Activated CD8-positive, alpha-beta memory T cell treated with anti-CD3 and anti-CD28 coated beads for 24 hours (primary cell): ENCODE measurements at regions not wholly inside any gene's neighbourhood (a gene's known extent, or its start where the extent isn't known, plus 50 kb on each side); places are given as distances from the start of the nearest gene placed in this dataset.

Source experiments
- DNase-seq: peaks from one replicate; pipeline ENCODE4 v3.0.0-alpha.2; 2020

DNA sequence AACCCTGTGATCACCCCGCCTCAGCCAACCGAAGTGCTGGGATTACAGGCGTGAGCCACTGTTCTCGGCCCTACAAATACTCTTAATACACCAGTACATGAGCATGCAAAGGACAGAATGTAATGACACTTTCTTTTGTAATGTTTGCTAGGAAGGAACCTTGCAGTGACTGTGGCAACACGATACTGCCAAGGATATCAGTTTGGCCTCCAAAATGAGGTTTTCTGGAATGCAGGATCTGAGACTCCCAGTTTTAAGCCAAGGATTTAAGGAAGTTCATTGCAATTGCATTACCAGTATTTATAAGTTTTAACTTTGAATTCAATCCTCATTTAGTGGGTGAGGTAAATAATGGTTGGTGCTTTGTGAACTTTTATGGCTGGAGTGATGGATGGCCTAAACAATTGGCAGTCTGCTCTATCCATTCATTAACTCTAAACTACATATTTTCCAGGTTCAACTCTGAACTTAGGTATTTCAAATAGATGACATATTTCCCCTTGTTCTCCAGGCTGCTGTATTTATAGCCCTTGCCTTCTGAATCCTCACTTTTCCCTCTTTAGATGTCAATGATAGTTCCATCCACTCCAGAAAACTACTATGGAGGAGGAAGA, 330.3 kb downstream of the C11orf87 start:
- DNase-seq, result no peak

DNA sequence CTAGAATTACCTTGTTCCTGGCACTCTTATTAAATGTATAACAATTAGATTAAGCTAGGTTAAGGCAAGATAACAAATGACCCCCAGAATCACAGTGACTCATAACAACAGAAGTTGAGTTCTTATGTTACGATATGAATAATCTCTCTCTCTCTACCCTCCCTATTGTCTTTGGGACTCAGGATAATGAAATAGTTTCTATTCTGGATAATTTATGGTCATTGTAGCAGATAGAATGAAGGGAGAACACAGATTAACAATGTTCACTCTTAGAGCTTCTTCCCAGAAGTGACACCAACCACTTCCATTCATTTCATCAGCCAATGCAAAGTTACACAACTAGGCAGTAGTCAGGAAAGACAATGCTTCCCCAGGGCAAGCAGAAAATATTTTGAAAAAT, 334.5 kb downstream of the C11orf87 start:
- no peak for DNase-seq

DNA sequence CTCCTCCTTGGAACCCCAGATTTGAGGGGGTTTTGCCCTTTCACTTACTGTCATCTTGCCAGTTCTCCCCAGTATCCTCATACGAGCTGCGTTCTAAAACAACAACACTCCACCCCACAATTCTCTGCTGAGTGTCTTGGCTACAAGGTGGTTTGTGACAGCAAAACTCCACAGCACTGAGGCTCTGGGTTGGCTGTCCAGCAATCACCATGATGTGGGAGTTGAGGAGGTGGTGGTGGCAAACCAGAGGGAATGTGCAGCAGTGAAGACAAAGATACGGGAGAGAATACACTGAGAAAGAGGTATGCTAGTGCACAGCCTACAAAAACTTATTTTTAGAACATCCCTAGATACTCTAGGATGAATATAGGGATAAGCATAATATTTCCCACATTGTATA, 335.0 kb downstream of the C11orf87 start:
- DNase-seq, result no peak

DNA sequence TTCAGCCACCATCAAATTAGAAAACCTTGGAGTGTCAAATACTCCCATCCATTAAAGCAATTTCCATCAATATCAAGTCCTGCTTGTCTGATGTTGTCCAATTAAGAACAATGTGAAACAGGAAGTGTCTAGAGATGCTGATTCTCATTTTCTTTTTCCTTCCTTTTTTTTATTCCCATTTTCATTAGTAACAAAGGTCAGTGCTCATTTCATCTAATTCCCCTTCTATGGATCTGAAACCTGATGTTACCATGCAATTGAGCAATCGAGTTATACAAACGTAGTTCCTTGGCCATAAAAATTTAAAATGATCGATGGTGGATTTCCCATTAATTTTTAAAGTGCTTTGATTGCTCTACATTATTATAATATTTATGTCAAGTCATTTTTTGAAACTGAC, 330.6 kb upstream of the ZC3H12C start:
- no peak for DNase-seq

DNA sequence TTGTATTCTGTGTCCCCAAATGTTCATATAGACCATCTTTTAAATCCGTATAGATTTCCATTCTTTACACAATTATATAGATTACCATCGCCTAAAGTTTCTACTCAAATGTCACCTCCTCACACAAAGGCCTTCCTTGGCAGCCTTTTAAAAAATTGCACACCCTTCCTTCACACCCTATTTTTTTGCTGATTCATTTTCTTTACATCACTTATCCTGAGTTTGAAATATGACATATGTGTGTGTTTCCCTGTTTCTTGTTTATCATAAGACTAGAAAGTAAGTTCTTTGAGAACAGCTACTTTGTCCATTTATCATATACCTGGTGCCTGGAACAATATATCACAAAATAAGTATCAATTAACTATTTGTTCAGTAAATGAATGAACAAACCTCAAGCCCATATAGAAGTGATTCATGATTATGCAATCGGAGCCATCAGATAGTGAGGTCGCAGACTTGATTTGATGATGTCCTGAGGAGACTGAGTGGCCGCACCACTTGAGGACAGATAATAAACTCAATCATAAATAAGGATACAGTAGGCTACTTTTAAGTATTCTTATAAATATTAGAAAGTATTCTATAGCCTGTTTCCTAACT, 327.4 kb upstream of the ZC3H12C start:
- DNase-seq, result no peak

DNA sequence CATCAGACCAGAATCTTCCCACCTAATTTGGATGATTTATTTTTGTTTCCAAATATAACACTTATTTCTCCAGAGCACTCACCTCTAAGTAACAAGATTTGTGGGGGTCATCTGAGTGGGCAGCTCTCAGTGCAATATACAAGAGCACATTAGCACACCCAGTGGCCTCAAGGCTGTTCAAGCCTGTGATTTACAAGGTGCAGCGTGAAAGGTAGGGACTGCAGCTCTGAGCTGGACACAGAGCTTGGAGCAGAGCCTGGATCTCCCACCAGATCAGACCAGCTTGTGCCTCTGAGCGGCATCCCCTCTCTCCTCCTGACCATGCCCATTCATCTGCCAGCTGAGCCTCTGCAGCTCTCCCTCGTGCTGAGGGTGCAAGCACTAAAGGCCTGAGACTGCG, 323.3 kb upstream of the ZC3H12C start:
- DNase-seq, result no peak

DNA sequence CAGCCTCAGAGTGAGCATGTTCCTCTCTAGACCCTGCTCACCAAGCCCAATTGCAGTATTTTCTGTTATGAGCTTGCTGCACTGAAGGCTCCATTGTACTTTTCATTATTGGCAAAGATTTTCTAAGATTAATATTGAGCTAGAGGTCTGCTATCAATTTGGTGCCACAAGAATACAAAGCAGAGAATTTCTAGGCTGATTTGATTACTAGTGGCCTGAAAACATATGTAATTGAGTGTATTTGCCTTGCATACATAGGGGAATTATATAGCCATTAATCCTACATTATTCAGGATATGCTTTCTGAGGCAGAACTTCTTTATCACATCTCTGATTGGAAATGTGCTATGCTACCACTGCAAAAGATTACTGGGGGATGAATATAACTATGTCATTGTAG, 322.9 kb upstream of the ZC3H12C start:
- DNase-seq, result no peak

DNA sequence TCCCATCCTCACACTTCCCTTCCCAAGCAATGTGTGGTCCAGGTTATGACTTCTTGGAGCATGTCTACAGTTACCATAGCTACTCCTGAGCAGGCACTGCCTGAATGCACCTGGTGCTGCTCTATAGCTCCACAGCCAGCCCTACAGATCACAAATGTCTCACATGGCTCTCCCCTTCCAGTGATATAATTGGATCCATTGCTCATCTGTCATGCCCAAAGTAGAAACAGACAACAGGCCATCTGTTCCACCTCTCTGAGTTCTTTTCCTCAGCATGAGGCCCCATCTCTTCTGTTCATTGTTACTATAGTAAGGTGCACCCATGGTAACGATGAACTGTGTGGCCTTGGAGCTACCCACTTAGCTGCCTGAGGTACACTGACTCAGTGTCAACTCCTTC, 320.3 kb upstream of the ZC3H12C start:
- no peak for DNase-seq

DNA sequence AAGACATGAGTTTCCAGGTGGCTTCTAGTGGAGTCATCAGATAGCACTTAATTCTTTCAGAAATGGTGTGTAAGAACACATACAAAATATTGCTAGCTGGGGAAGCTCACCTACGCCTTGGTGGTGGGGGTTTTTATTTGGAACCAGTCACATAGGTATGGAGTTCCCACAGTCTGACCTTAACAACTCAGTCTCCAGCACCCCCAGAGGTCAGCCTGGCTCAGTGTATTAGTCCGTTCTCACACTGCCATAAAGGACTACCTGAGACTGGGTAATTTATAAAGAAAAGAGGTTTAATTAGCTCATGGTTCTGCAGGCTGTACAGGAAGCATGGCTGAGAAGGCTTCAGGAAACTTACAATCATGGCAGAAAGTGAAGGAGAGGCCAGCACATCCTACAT, 317.5 kb upstream of the ZC3H12C start:
- no peak for DNase-seq

DNA sequence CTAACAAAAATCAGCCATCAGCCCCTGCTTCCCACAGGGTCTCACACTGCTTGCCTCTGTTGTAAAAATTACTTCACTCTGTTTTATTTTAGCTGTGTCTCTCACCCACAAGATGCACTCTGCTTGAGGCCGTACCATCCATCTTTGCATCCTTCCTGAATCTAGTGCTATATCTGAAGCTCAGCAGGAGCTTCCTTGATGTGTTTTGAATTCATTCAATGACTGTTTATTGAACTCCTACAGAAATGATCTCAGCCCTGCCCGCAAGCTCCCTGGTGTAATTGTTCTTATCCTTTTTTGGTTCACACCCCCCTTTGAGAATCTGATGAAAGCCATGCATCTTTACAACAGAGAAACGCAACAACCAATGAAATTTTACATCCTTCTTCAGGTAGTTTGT, 310.2 kb upstream of the ZC3H12C start:
- no peak for DNase-seq

DNA sequence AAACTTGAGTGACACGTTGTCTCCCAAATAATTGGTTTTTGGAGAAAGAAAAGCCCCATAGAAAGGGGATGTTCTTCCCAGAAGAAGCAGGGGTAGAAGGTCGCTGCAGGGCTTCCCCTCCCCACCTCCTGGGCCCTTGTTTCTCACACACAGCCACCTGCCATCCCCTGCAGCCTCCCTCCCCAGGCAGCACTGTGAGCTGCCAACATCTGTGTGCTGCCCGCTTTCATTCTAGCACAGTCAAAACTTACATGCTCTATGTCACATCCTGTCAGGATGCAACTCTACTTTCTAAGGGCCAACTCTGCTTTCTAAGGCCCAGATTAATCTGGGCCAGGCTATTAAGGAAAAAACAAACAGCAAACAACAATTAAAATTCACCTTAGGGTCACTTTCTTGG, 309.4 kb upstream of the ZC3H12C start:
- no peak for DNase-seq

DNA sequence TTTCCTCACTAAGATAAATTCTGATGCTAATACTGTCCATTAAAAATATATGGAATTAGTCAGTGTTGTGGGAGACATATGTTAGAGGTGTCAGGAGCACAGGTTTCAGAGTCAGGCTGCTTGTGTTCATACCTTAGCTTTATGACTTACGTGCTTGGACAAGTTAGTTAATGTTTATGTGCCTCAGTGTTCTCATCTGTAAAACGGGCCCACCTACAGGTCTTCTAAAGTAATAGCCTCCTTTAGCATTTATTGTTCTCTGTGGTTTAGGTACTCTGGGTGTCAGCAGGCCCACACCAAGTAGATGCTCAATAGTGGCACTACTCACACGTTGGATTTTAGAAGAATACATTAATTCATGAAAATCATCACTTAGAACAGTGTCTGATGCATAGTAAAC, 308.7 kb upstream of the ZC3H12C start:
- no peak for DNase-seq

DNA sequence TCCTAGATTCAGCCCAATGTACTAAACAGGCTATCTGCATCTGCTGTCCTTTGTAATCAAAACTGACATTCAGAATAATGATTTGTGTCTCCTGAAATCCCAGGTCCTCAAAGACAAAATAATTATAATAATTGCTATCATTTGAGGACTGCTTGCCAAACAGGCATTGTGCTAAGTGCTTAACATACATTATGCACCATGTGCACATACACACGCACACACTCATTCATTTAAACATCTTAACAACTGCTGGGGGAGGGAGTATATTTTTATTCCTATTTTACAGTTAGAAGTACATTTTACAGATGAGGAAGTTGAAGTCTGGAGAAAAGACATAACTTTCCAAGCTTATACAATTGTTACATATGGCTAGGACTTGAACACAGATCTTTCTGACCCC, 308.0 kb upstream of the ZC3H12C start:
- DNase-seq, result no peak

DNA sequence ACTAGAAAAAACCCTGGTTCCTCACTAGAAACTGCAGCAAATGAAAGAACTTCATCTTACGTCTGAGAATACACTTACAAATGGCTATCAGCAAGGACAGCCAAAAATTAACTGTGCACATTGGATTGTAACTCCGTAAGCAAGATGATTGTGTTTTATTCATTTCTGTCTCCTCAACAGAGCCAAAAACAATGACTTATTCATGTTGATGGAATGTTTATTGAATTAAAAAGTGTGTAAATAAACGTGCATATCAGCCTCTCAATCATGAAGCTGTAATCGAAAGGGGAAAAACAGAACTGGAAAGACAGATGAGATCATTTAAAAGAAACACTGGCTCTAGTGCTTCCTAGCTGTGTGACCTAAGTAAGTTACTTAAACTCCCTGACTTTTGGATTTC, 307.5 kb upstream of the ZC3H12C start:
- DNase-seq, result no peak

DNA sequence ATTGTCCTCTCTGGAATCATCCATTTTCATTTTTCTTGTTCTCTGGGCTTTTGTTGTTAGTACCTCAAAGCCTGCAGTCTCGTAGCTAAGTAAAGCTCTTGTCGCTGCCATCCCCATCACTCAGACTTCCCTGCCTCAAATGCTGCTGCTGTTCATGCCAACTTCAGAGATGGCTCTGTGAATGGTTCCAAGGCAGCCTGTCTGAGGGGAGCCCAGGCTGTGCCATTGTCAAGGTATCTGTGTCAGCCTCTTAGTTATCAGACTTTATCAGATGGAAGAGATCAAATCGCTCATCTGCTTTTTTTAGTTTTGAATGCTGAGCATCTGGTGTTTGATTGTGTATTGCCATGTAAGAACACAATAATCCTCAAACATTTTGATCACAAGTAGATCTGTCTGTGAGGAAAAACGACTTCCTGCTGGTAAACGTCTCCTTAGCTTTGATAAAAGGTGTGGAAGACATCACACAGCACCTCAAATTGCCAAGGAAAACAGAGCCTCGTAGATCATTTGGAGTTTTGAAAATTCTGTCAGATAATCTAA, 304.2 kb upstream of the ZC3H12C start:
- DNase-seq, result no peak

DNA sequence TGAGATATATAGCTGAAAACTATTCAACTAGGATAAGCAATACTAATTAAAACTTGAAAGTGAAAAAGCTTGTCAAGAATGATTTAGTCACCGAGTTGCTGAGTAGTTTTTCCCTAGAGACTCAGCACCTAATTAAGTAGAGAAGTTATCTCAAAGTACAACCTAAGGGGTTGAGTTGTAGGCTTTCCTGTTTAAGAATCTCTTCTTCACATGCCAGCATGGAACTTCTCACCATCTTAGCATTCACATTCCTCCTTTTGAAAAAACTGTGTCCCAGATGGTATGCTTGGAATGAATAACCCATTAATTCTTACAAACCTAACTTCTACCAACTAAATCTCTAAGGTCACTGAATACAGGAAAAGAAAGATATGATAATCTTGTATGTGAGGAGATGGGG, 303.3 kb upstream of the ZC3H12C start:
- DNase-seq, result no peak

DNA sequence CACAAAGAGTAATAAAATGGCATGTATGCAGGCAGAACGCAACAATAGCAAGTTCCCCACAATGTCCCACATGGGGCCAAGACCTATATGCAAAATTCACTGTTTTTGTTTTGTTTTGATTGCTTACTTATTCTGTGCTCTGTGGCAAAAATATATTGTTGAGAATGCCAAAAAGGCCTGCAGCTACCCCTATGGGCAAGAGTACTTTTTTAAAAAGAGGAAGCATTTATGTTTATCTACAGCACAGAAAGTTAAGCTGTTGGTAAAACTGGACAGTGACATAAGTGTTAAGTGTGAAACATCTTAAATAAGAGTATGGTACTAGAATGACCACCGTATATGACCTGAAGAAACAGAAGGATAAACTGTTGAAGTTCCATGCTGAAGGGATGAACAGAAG, 301.9 kb upstream of the ZC3H12C start:
- no peak for DNase-seq

DNA sequence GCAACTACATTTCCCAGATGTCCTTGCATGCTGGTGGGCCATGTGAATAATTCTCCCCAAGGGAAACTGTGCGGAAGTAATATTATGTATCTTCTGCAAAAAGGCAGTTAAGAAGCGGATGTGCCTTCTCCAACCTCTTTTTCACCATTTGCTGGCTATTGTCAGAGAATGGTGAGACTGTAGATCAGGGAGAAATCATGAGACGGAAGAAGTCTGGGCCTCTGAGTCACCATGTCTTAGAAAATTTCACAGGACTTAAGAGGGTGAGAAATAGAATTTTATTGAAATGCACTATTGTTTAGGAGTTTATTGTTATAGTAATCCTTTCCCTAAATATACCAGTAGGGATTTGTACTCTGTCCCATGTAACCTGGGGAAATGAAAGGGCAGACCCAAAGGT, 298.7 kb upstream of the ZC3H12C start:
- no peak for DNase-seq

DNA sequence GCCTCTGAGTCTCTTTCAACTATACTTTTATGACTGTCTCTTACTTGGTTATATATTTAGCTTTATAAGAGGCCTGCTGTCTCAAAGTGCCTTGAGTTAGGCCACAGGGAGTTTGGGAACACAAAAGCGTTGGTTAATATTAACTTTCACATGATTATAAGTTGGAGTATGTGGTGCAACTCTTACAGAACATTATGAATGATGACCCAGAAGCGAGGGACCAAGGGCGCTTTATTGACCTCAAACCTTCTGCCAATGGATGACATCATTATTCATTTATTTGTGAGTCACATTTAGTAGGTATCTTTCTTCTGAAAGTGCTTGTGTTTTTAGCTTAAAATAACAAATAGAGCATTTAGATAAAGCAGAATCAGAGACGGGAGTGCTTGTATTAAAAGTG, 298.0 kb upstream of the ZC3H12C start:
- no peak for DNase-seq

DNA sequence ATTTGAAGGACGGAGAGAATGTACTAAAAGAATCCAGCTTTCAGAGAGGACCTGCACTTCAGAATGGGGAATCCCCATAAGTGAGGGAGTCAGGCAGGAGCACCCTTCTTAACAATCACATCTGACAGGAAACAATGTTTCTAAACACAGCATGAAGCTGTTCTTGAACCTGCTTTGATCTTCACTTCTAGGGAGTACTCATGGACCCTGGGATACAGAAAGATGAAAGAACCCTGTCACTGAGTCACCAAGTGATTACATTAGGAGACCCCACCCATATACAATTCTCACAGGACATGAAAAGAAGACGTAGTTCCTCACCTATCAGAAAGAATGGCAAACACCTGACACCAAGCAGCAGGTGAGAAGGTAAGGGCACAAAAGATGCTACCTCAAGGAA, 296.9 kb upstream of the ZC3H12C start:
- no peak for DNase-seq

DNA sequence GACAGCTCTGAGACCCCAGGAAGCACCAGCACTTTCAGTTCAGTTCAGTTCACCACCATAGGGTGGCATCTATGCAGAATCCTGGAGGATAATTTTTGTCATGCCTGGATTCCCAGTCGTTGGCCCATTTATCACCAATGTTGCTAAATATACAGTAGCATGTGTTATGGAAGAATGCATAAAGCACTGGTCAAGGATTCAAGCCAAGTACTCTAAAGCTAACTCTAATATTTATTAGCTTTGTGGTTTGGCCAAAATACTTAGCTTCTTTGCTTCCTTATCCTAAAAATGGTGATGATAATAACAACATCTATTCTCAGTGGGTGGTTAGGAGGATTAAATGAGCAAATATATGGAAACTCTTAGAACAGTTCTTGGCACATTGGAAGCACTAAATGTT, 294.7 kb upstream of the ZC3H12C start:
- no peak for DNase-seq

DNA sequence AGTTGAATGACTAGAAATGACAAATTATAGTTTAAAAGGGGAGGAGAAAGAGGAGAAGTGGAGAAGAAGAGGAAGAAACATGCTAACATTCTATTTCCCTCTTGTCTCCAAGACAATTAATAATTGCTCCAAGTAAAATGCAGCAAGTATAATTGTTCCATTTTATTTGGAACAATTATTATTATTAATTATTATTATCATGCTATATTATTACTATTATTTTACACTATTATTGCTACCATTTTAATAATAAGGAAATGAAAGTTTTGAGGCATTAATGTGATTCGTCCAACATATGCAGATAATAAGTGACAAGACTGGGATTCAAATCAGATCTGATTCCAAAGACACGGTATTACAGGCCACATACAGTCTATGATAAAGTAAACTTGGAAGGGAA, 293.6 kb upstream of the ZC3H12C start:
- no peak for DNase-seq

DNA sequence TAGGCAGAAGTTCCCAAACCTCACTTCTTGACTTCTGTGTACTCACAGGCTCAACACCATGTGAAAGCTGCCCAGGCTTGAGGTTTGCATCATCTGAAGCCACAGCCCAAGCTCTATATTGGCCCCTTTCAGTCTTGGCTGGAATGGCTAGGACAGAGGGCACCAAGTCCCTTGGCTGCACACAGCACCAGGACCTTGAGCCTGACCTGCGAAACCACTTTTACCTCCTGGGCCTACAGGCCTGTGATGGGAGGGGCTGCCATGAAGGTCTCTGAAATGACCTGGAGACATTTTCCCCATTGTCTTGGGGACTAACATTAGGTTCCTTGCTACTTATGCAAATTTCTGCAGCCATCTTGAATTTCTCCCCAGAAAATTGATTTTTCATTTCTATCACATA, 288.3 kb upstream of the ZC3H12C start:
- no peak for DNase-seq

DNA sequence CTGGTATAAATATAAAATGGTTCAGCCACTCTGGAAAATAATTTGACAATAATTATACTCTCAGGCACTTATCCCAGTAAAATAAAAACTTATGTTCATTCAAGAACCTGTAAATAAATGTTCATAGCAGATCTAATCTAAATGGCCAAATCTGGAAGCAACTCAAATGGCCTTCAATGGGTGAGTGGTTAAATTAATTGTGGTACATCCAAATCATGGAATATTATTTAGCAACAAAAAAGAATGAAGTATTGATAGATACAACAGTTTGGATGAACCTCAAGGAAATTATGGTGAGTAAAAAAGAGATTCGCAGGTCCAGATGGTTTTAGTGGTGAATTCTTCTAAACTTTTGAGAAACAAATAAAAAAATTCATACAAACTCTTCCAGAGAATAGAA, 287.0 kb upstream of the ZC3H12C start:
- no peak for DNase-seq

DNA sequence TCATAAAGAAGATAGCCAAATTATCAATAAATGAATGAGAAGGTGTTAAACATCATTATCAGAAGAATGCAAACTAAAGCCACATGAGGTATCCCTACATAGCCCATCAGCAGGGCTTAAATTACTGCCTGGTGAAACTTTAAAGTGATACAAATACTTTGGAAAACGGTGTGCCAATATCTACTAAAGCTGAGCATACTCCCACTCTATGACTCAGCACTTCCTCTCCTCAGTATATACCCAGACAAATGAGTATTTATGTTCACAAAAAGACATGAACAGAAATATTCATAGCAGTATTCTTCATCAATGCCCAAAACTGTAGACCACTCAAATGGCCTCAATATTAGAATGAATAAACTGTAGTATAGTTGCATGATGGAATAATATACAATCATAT, 284.6 kb upstream of the ZC3H12C start:
- DNase-seq, result no peak
